Activated T-cell treated with anti-CD3 and anti-CD28 coated beads, Interleukin-2, amount 50 U/mL, for 72 hours (primary cell): ENCODE measurements at regions not wholly inside any gene's neighbourhood (a gene's known extent, or its start where the extent isn't known, plus 50 kb on each side); places are given as distances from the start of the nearest gene placed in this dataset.
A peak's percentile ranks its signal among the peaks of the same experiment; 100 is the strongest.

ENCODE experiments used
- ATAC-seq, 2 donors: fragments of 150-1000 bp; cut with Tn5 transposase; replicated peaks in 1 of 2; 2 replicates each; pipeline ENCODE4 v1.10.0; 2021; ENCODE audit warnings: moderate library complexity in 2 of 2, mild to moderate bottlenecking in 1 of 2
- DNase-seq, 2 donors: peaks; one replicate each; pipeline ENCODE4 v3.0.0; 2021 to 2022; ENCODE audit warnings: mixed read lengths in 1 of 2
- H3K27ac Mint-ChIP-seq: one replicate; pipeline ENCODE4 v1.8.0; 2022; ENCODE audit warnings: mild to moderate bottlenecking, moderate library complexity, mixed read lengths
- H3K27me3 Mint-ChIP-seq: one replicate; pipeline ENCODE4 v1.8.0; 2022; ENCODE audit warnings: low read depth, mixed read lengths
- H3K36me3 Mint-ChIP-seq, 2 donors: one replicate each; pipeline ENCODE4 v1.8.0; 2022; ENCODE audit warnings: mixed read lengths in 2 of 2, mild to moderate bottlenecking in 1 of 2; ENCODE audit not compliant: insufficient read depth in 2 of 2
- H3K4me1 Mint-ChIP-seq: one replicate; pipeline ENCODE4 v1.8.0; 2022; ENCODE audit warnings: low read depth, mixed read lengths
- H3K4me3 Mint-ChIP-seq, 2 donors: one replicate each; pipeline ENCODE4 v1.8.0; 2022; ENCODE audit warnings: mild to moderate bottlenecking in 2 of 2, mixed read lengths in 2 of 2, moderate library complexity in 2 of 2
- H3K9me3 Mint-ChIP-seq, 2 donors: one replicate each; pipeline ENCODE4 v1.8.0; 2022; ENCODE audit warnings: mixed read lengths in 2 of 2

- Mint-ChIP-seq H3K4me3 (no peak overlapping the region), H3K4me1 (no peaks in the 10 kb centered on the region), H3K9me3 (no peaks in the 10 kb centered on the region), H3K27ac (no peak overlapping the region), H3K27me3 (no peaks in the 10 kb centered on the region), H3K36me3 (no peaks in the 10 kb centered on the region)
- ATAC-seq = no peak
- DNase-seq = no peak
Observed at GRCh38 chr14:87503711-87504110, 489.3 kb downstream of the GALC start.

GRCh38 chr14:87497301-87497700 is 495.7 kb downstream of the GALC start:
- H3K27me3 Mint-ChIP-seq = no peaks in the 10 kb centered on the region
- no peak overlapping the region for H3K4me3 Mint-ChIP-seq
- H3K36me3 Mint-ChIP-seq = no peaks in the 10 kb centered on the region
- no peaks in the 10 kb centered on the region for H3K4me1 Mint-ChIP-seq
- DNase-seq = no peak
- no peak for ATAC-seq
- peaks cover 0 to 6% of the 10 kb centered on the region in 2 donors for H3K9me3 Mint-ChIP-seq
- no peak overlapping the region for H3K27ac Mint-ChIP-seq

- DNase-seq (no peak), ATAC-seq (no peak)
- Mint-ChIP-seq H3K27me3 (no peaks in the 10 kb centered on the region), H3K4me3 (no peak overlapping the region), H3K4me1 (no peaks in the 10 kb centered on the region), H3K27ac (no peak overlapping the region), H3K36me3 (no peaks in the 10 kb centered on the region), H3K9me3 (peaks cover 2 to 7% of the 10 kb centered on the region in 2 donors)
Observed at GRCh38 chr14:87494010-87494409, 499.0 kb downstream of the GALC start.

DNA sequence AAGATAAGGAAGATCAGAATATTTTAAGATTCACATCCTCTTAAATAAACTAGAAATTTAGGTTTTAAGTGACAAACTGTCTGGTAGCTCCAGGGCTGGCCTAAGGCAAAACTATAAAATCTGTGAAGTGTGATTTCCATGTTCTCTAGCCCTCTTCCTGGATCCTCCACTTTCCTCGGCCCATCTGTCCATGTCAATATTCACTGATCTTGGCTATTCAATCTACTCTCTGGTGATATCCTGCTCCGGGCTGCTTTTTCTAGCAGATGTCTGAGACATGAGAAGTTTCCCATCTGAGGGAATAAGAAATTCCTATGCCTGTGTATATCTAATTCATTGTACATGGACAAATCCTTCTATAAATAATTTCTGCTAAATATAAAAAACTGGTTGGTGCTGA is 500.4 kb downstream of the GALC start:
- Mint-ChIP-seq H3K4me3 (no peak overlapping the region), H3K36me3 (no peaks in the 10 kb centered on the region), H3K9me3 (peaks cover 2 to 7% of the 10 kb centered on the region in 2 donors), H3K27me3 (no peaks in the 10 kb centered on the region), H3K4me1 (no peaks in the 10 kb centered on the region), H3K27ac (no peak overlapping the region)
- ATAC-seq (no peak), DNase-seq (no peak)

- no peak overlapping the region for H3K4me3 Mint-ChIP-seq
- H3K9me3 Mint-ChIP-seq = peaks cover 2 to 5% of the 10 kb centered on the region in 2 donors
- no peaks in the 10 kb centered on the region for H3K36me3 Mint-ChIP-seq
- H3K27ac Mint-ChIP-seq = no peak overlapping the region
- H3K27me3 Mint-ChIP-seq = no peaks in the 10 kb centered on the region
- no peak for ATAC-seq
- DNase-seq = no peak
- H3K4me1 Mint-ChIP-seq = no peaks in the 10 kb centered on the region
Observed at GRCh38 chr14:87491816-87492215, 501.2 kb downstream of the GALC start.

DNA sequence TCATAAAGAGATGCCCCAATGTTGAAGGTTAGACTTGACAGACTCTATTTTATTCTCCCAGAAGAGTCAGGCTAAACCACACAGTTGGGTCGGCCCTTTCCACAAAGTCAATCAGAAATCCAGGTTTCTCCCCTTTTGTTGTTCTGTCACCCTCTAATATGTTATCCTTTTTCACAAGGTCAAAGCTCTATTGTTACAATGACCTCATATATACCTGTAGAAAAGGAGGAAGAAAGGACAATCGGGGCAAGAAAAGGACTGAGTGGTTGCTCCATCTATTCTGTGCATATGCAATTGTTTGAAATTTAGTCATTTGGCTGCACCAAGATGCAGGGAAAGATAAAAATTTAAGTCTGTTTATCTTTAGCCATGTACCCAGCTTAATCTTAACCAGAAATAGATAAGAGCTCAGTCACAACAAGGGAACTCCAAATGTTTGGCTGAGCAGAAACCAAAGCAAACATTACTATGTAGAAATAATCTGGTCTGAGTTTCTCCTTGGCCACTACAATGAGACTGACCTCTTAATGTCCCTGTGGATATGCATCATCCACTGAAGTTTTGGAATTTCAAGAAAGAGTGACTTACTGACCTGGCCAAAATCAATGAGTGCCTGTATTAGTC is 503.7 kb downstream of the GALC start:
- Mint-ChIP-seq H3K36me3 (no peaks in the 10 kb centered on the region), H3K4me3 (no peak overlapping the region), H3K27ac (no peak overlapping the region), H3K4me1 (no peaks in the 10 kb centered on the region), H3K27me3 (no peaks in the 10 kb centered on the region), H3K9me3 (peaks cover 2 to 9% of the 10 kb centered on the region in 2 donors)
- ATAC-seq (no peak), DNase-seq (no peak)

DNA sequence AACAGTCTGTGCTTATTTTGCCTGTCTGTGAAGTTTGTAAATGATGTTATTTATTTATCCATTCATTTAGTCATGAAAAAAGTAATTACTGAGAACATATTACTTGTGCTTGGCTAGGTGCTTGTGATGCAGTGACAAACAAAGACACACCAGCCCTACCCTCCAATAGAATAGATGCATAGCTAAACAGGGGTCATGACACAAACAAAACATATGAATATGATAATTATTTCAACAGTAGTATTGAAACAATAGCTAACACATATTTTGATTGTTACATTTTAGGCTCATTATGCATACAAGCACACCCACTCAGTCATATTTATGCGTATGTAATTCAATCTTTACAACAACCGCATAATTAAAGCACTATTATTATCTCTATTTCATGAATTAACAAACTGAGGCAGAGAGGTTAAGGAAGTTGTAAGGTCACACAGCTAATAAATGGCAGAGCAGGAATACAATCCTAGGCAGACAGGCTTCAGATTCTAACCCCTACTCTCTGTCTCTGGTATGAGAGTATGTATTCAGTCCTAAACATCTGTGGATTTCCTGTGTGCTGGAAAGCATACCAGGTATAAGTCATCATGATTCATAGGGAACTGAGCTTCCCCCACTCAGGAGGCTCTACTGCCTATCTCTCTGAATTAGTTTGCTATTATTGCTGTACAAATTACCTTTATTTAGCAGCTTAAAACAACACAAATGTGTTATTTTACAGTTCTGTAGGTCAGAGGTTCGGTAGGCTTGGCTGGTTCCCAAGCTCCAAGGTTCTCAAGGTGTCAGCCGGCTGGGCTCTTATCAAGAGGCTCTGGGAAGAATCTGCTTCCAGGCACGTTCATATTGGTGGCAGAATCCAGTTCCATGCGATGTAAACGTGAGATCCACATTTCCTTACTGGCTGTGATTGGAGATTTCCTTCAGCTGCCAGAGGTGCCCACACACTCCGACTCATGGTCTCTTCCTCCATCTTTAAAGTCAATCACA is 509.4 kb downstream of the GALC start:
- no peak for DNase-seq
- Mint-ChIP-seq H3K9me3 (peaks cover 0 to 10% of the 10 kb centered on the region in 2 donors), H3K27me3 (no peaks in the 10 kb centered on the region), H3K4me3 (no peak overlapping the region), H3K36me3 (no peaks in the 10 kb centered on the region), H3K4me1 (no peaks in the 10 kb centered on the region), H3K27ac (no peak overlapping the region)
- no peak for ATAC-seq

DNA sequence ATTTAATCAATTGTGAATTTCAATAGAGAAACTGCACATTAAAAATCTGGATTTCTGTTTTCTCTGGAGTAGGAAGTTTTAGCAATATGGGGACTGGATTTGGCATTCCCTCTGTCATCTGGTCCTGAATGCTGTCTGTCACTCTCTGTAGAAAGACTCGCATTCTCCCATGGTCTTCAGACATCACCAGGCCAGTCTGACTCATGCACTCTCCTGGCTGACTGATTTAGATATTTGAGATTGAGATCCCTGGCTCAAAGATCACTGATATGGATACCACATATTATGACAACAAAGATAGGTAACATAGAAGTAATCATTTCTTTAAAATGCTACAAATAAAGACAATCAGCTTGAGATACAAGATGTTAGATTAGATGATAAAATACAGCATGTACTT is 524.5 kb downstream of the GALC start:
- H3K36me3 Mint-ChIP-seq = no peaks in the 10 kb centered on the region

GRCh38 chr14:87467578-87467977 is 525.4 kb downstream of the GALC start:
- Mint-ChIP-seq H3K4me3 (no peak overlapping the region), H3K36me3 (no peaks in the 10 kb centered on the region), H3K27ac (no peak overlapping the region), H3K27me3 (no peaks in the 10 kb centered on the region), H3K4me1 (no peaks in the 10 kb centered on the region), H3K9me3 (peaks cover 2 to 7% of the 10 kb centered on the region in 2 donors)
- DNase-seq (no peak), ATAC-seq (no peak)

More for the DNA sequence above, 524.5 kb downstream of the GALC start:
- H3K27ac Mint-ChIP-seq = no peak overlapping the region
- no peak overlapping the region for H3K4me3 Mint-ChIP-seq
- H3K27me3 Mint-ChIP-seq = no peaks in the 10 kb centered on the region
- DNase-seq = no peak
- H3K9me3 Mint-ChIP-seq = peaks cover 2 to 7% of the 10 kb centered on the region in 2 donors
- ATAC-seq = no peak
- no peaks in the 10 kb centered on the region for H3K4me1 Mint-ChIP-seq

DNA sequence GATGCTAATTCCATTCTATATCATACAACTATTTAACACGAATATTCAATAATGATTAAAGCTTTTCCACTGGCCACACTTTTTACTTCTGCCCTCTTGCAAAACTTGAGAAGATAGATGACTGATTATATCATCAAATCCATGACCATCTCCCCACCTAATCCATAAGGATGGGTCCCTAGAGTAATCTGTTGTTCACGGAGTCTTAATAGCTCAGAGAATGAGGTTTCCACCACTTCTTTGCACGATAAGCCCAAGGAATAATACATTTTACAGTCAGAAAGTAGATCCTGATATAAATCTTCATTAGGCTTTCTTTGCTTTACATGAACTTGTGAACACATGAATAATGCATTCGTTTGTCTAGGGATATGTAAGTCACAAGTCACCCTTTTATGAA is 527.2 kb downstream of the GALC start:
- ATAC-seq (no peak), DNase-seq (no peak)
- no peak overlapping the region for H3K4me3 Mint-ChIP-seq
- no peaks in the 10 kb centered on the region for H3K4me1 Mint-ChIP-seq
- H3K36me3 Mint-ChIP-seq = no peaks in the 10 kb centered on the region
- H3K27me3 Mint-ChIP-seq = no peaks in the 10 kb centered on the region
- no peak overlapping the region for H3K27ac Mint-ChIP-seq
- peaks cover 2 to 6% of the 10 kb centered on the region in 2 donors for H3K9me3 Mint-ChIP-seq

- no peaks in the 10 kb centered on the region for H3K27me3 Mint-ChIP-seq
- no peak overlapping the region for H3K27ac Mint-ChIP-seq
- DNase-seq (no peak), ATAC-seq (no peak)
- H3K4me1 Mint-ChIP-seq = no peaks in the 10 kb centered on the region
- H3K36me3 Mint-ChIP-seq = no peaks in the 10 kb centered on the region
- H3K9me3 Mint-ChIP-seq = peaks cover 2 to 3% of the 10 kb centered on the region in 2 donors
- H3K4me3 Mint-ChIP-seq = no peak overlapping the region
Observed at GRCh38 chr14:87461704-87462103, 531.3 kb downstream of the GALC start.

GRCh38 chr14:87457720-87458119 is 535.3 kb downstream of the GALC start:
- no peaks in the 10 kb centered on the region for H3K4me1 Mint-ChIP-seq
- peak overlapping the region in 1 of 2 donors; percentile 66 for H3K4me3 Mint-ChIP-seq
- H3K27ac Mint-ChIP-seq = no peak overlapping the region
- peaks cover 0 to 2% of the 10 kb centered on the region in 2 donors for H3K36me3 Mint-ChIP-seq
- DNase-seq (no peak), ATAC-seq (no peak)
- H3K9me3 Mint-ChIP-seq = peaks cover 0 to 2% of the 10 kb centered on the region in 2 donors
- no peaks in the 10 kb centered on the region for H3K27me3 Mint-ChIP-seq

- H3K4me1 Mint-ChIP-seq = no peaks in the 10 kb centered on the region
- H3K27me3 Mint-ChIP-seq = no peaks in the 10 kb centered on the region
- H3K9me3 Mint-ChIP-seq = peaks cover 0 to 2% of the 10 kb centered on the region in 2 donors
- H3K27ac Mint-ChIP-seq = no peak overlapping the region
- peaks cover 0 to 2% of the 10 kb centered on the region in 2 donors for H3K36me3 Mint-ChIP-seq
- H3K4me3 Mint-ChIP-seq = no peak overlapping the region
- DNase-seq = no peak
- no peak for ATAC-seq
Observed at GRCh38 chr14:87450193-87450592, 542.8 kb downstream of the GALC start.
